ENCODE measurements at regions not wholly inside any gene's neighbourhood (a gene's known extent, or its start where the extent isn't known, plus 50 kb on each side); places are given as distances from the start of the nearest gene placed in this dataset.

- Histone ChIP-seq H4K5ac (ENCODE audit: insufficient read length, low read depth, low read length) (no peak overlapping the region), H3K18ac (ENCODE audit: insufficient read length, low read depth, low read length) (no peak overlapping the region), H3K9me3 (ENCODE audit: control insufficient read depth, low read depth, low read length) (no peaks in the 10 kb centered on the region), H2BK20ac (ENCODE audit: low read depth, low read length, poor library complexity, severe bottlenecking) (no peak overlapping the region), H3T11ph (ENCODE audit: low read length) (no peak overlapping the region), H4K91ac (ENCODE audit: insufficient read length, low read depth, low read length) (no peak overlapping the region), H3K9ac (ENCODE audit: extremely low read depth, insufficient read length, low read length) (no peak overlapping the region), H2BK12ac (ENCODE audit: insufficient read length, low read depth, low read length) (no peak overlapping the region), H3K27me3 (ENCODE audit: insufficient read depth, low read length) (no peaks in the 10 kb centered on the region), H3K23ac (ENCODE audit: insufficient read length, low read depth, low read length) (no peak overlapping the region), H3K56ac (ENCODE audit: insufficient read length, low read depth, low read length) (no peak overlapping the region), H3K23me2 (ENCODE audit: insufficient read length, low read depth, low read length, poor library complexity, severe bottlenecking) (no peaks in the 10 kb centered on the region), H3K79me2 (ENCODE audit: insufficient read depth, low read length) (no peaks in the 10 kb centered on the region), H2AK5ac (ENCODE audit: insufficient read length, low read length) (no peak overlapping the region), H3K4ac (ENCODE audit: low read depth, low read length) (no peak overlapping the region), H3K14ac (ENCODE audit: insufficient read depth, low read length) (no peak overlapping the region), H3K4me2 (ENCODE audit: insufficient read depth, insufficient read length, low read length) (no peak overlapping the region), H4K8ac (replicated peaks; ENCODE audit: insufficient read length, low read depth, low read length) (no peak overlapping the region), H3K4me1 (ENCODE audit: insufficient read depth, low read length) (no peaks in the 10 kb centered on the region; the same call in 1 of the 2 replicates), H4K20me1 (ENCODE audit: control insufficient read depth, insufficient read depth, insufficient read length) (no peaks in the 10 kb centered on the region), H2AFZ (ENCODE audit: low read length) (no peak overlapping the region), H3K79me1 (ENCODE audit: insufficient read depth, low read depth, low read length, poor library complexity, severe bottlenecking) (no peaks in the 10 kb centered on the region), H3K27ac (ENCODE audit: insufficient read length, low read depth, low read length) (no peak overlapping the region), H2BK120ac (ENCODE audit: low read depth, low read length, poor library complexity, severe bottlenecking) (no peak overlapping the region), H2BK5ac (ENCODE audit: insufficient read length, low read length) (no peak overlapping the region), H2BK15ac (ENCODE audit: low read depth, low read length) (no peak overlapping the region)
- no peak for DNase-seq
- WGBS (ENCODE audit: extremely low coverage, insufficient read length, low lambda C conversion rate) = no CpG with 5 or more reads among the region's 4 CpGs
- H3K36me3 Mint-ChIP-seq (ENCODE audit: insufficient read depth in 1 of 3, low read depth in 3 of 3) = no peaks in the 10 kb centered on the region
- TF ChIP-seq CTCF (conservative IDR thresholded peaks at IDR 0.05) = no peak
- H3K9me3 Mint-ChIP-seq = no peaks in the 10 kb centered on the region
- no peak overlapping the region for H3K4me3 Mint-ChIP-seq
- H3K4me1 Mint-ChIP-seq = peaks cover 32 to 42% of the 10 kb centered on the region in 2 experiments
- no peak overlapping the region for H3K27ac Mint-ChIP-seq
- peaks cover 15% of the 10 kb centered on the region for H3K27me3 Mint-ChIP-seq (ENCODE audit: low read depth)
Observed at GRCh38 chr2:37870829-37871228, 54.3 kb upstream of the RMDN2 start.
